HTR-8/SVneo (cell line): ENCODE measurements at regions not wholly inside any gene's neighbourhood (a gene's known extent, or its start where the extent isn't known, plus 50 kb on each side); places are given as distances from the start of the nearest gene placed in this dataset.

Experiments
- DNase-seq: peaks from one replicate; pipeline ENCODE4 v3.0.0; 2011; ENCODE audit warnings: low spot score, mixed read lengths; ENCODE audit not compliant: insufficient read length
- FAIRE-seq: peaks from 2 replicates; lab custom pipeline; 2011; peaks lifted over from hg19 to GRCh38; lab: Jason Lieb, UNC

GRCh38 chr6:14638906-14639761 is 521.6 kb downstream of the CD83 start:
- FAIRE-seq (no peak), DNase-seq (no peak)

GRCh38 chr6:14639983-14640599 is 522.5 kb downstream of the CD83 start:
- FAIRE-seq = no peak

GRCh38 chr6:14640631-14641030 is 523.1 kb downstream of the CD83 start:
- DNase-seq (no peak), FAIRE-seq (no peak)

More at GRCh38 chr6:14639983-14640599, 522.5 kb downstream of the CD83 start:
- DNase-seq = no peak

GRCh38 chr6:14641423-14642135 is 524.0 kb downstream of the CD83 start:
- no peak for DNase-seq
- FAIRE-seq = no peak

GRCh38 chr6:14642136-14642505 is 524.5 kb downstream of the CD83 start:
- DNase-seq = no peak
- no peak for FAIRE-seq

GRCh38 chr6:14642842-14643241 is 525.3 kb downstream of the CD83 start:
- no peak for DNase-seq
- no peak for FAIRE-seq

- FAIRE-seq (no peak), DNase-seq (no peak)
Observed at GRCh38 chr6:14644381-14644780, 526.8 kb downstream of the CD83 start.

- DNase-seq = no peak
- no peak for FAIRE-seq
Observed at GRCh38 chr6:14645221-14645620, 527.6 kb downstream of the CD83 start.

- no peak for FAIRE-seq
Observed at GRCh38 chr6:14645841-14646240, 528.3 kb downstream of the CD83 start.

GRCh38 chr6:14646371-14646770 is 528.8 kb downstream of the CD83 start:
- DNase-seq (no peak), FAIRE-seq (no peak)

More at GRCh38 chr6:14645841-14646240, 528.3 kb downstream of the CD83 start:
- DNase-seq = no peak

- FAIRE-seq (no peak), DNase-seq (no peak)
Observed at GRCh38 chr6:14647357-14647756, 529.8 kb downstream of the CD83 start.

- no peak for FAIRE-seq
- DNase-seq = no peak
Observed at GRCh38 chr6:14652536-14652935, 535.0 kb downstream of the CD83 start.

GRCh38 chr6:14655201-14656061 is 537.9 kb downstream of the CD83 start:
- DNase-seq (no peak), FAIRE-seq (no peak)

GRCh38 chr6:14656078-14656521 is 538.5 kb downstream of the CD83 start:
- no peak for FAIRE-seq

GRCh38 chr6:14656649-14657048 is 539.1 kb downstream of the CD83 start:
- DNase-seq = no peak
- no peak for FAIRE-seq

More at GRCh38 chr6:14656078-14656521, 538.5 kb downstream of the CD83 start:
- no peak for DNase-seq

GRCh38 chr6:14658030-14658429 is 540.5 kb downstream of the CD83 start:
- no peak for DNase-seq
- peak; percentile 46 for FAIRE-seq

GRCh38 chr6:14658886-14659561 is 541.5 kb downstream of the CD83 start:
- peak; percentile 75 for FAIRE-seq
- peak; percentile 45 for DNase-seq

GRCh38 chr6:14659841-14660240 is 542.3 kb downstream of the CD83 start:
- DNase-seq (no peak), FAIRE-seq (no peak)

- FAIRE-seq = no peak
- DNase-seq = no peak
Observed at GRCh38 chr6:14660806-14661579, 543.4 kb downstream of the CD83 start.
